ENCODE measurements at regions not wholly inside any gene's neighbourhood (a gene's known extent, or its start where the extent isn't known, plus 50 kb on each side); places are given as distances from the start of the nearest gene placed in this dataset.

DNA sequence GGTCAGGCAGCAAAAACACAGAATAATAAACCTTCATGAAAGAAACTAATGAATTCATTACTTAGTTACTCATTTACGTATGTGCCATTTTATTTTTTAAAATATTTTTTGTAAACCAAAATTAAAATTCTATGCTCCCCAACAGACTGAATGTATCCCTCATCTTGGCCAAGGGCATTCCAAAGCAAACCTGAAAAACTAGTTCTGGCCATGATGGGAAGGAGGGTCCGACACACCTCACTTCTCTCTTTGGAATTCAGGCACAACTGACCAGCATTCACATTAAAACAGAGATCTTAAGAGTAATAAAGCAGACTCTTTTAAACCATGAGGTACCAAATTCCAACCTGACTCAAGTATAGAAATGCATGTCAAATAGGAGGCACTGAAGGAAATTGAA lies 1576.9 kb upstream of the SPRY2 start:
- in situ Hi-C loops (cut with MboI; ENCODE audit: low pct_unique_long_range_greater_than_20kb, low sequenced_read_pairs, unreplicated experiment) = no loop called here
- TF ChIP-seq, protein P1, sequence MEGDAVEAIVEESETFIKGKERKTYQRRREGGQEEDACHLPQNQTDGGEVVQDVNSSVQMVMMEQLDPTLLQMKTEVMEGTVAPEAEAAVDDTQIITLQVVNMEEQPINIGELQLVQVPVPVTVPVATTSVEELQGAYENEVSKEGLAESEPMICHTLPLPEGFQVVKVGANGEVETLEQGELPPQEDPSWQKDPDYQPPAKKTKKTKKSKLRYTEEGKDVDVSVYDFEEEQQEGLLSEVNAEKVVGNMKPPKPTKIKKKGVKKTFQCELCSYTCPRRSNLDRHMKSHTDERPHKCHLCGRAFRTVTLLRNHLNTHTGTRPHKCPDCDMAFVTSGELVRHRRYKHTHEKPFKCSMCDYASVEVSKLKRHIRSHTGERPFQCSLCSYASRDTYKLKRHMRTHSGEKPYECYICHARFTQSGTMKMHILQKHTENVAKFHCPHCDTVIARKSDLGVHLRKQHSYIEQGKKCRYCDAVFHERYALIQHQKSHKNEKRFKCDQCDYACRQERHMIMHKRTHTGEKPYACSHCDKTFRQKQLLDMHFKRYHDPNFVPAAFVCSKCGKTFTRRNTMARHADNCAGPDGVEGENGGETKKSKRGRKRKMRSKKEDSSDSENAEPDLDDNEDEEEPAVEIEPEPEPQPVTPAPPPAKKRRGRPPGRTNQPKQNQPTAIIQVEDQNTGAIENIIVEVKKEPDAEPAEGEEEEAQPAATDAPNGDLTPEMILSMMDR (IDR thresholded peaks at IDR 0.05; ENCODE audit: extremely low read depth, insufficient read depth, missing control alignments) = no peak
- DNase-seq (ENCODE audit: low spot score) = no peak

DNA sequence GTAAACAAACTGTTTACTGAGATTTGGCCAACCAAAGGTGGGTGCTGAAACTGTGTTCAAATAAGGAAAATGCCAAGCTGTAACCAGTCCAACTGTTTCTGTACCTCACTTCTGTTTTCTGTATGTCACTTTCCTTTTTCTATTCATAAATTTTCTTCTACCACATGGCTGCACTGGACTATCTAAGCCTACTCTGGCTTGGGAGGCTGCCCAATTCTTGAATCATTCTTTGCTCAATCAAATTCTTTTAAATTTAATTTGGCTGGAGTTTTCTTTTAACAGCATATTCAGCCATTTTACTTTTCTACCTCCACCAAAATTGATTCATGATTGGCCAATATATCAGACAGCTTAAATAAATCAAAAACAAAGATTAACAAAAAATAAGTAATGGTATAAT lies 1575.5 kb upstream of the SPRY2 start:
- DNase-seq (ENCODE audit: low spot score) = no peak
- in situ Hi-C loops (cut with MboI; ENCODE audit: low pct_unique_long_range_greater_than_20kb, low sequenced_read_pairs, unreplicated experiment) = no loop called here
- TF ChIP-seq, protein P1 (IDR thresholded peaks at IDR 0.05; ENCODE audit: extremely low read depth, insufficient read depth, missing control alignments) = no peak

DNA sequence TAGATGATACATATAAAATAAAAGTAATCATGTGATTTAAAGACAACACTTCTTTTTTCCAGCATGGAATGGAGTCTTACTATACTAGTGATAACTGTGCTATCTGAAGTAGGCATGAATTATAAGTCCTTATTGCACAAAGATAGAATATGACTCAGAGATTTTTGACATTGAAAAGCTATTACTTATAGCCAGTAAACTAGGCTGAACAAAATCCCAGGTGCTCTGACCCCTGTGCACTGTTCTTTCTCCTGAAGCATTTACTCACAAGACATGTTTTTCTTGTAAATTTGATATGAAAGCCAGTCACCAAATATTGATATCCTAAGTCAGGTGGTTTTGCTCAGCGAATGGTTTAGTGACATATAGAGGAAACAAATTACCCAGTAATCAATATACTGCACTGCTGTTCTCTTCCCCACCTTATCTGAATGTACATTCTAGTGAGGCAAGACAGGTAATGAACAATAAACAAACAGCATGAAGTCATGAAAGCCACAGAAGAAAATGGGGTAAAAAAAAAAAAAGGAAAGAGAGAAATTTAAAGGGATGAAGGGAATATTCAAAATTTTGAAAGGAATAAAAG lies 1567.0 kb upstream of the SPRY2 start:
- in situ Hi-C loops (cut with MboI; ENCODE audit: low pct_unique_long_range_greater_than_20kb, low sequenced_read_pairs, unreplicated experiment) = no loop called here
- DNase-seq (ENCODE audit: low spot score) = no peak
- TF ChIP-seq, protein P1 (IDR thresholded peaks at IDR 0.05; ENCODE audit: extremely low read depth, insufficient read depth, missing control alignments) = no peak

DNA sequence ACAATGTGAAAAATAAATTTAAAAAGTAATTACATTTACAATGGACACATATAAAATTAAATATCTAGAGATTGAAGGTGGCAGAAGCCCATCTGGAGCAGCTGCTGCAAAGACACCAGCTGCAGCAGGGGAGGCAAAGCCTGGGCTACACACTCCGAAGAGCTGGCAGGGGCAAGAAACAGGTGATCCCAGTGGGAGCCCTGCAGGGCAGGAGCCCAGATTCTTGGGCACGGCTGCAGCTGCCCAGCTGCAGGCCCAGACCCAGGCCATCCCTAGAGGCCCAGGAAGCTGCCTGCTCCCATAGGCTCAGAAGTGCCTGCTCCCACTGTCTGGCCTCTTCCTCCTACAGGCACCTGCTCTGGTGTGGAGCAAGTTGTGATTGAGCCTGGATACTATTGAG lies 1547.9 kb upstream of the SPRY2 start:
- DNase-seq (ENCODE audit: low spot score) = no peak
- TF ChIP-seq, protein P1 (IDR thresholded peaks at IDR 0.05; ENCODE audit: extremely low read depth, insufficient read depth, missing control alignments) = no peak
- in situ Hi-C loops (cut with MboI; ENCODE audit: low pct_unique_long_range_greater_than_20kb, low sequenced_read_pairs, unreplicated experiment) = no loop called here

DNA sequence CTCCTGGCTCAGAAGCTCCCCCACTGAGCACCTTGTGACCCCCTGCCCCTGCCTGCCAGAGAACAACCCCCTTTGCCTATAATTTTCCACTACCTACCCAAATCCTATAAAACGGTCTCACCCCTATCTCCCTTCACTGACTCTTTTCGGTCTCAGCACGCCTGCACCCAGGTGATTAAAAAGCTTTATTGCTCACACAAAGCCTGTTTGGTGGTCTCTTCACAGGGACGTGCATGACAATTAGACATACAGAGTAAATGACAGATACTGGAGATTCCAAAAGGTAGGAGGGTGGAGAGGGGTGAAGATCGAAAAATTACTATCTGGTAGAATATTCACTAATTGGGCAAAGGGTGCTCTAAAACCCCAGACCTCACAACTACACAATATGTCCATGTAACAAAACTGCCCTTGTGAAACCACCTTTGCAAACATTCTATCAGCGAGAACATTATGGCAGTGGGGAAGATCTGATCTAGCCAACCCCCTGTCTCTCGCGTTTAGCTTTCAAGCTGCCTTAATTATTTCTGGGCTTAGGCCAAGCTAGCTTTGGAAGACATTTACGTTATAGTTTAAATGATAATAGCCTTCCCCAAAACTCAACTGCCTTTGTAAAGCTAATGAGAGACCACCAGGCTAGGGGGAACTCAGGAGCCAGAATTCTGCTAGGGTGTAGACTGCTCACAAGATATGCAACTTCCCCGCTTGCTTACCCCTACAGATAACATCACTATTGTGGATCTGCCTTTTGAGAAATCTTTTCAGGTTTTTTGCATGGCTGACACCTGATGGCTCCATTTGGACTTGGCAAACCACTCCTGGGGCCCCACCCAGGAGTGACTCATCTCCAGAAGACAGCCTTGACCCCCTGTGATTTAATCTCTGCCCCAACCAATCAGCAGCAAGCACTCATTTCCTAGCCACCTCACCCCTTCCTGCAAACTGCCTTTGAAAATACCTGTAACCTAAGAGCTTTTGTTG lies 1534.0 kb upstream of the SPRY2 start:
- in situ Hi-C loops (cut with MboI; ENCODE audit: low pct_unique_long_range_greater_than_20kb, low sequenced_read_pairs, unreplicated experiment) = loop anchor here (25.0 kb wide), 1 partner anchor 1688 kb away; no protein-coding TSS in a partner anchor
- TF ChIP-seq, protein P1 (IDR thresholded peaks at IDR 0.05; ENCODE audit: extremely low read depth, insufficient read depth, missing control alignments) = no peak
- no peak for DNase-seq (ENCODE audit: low spot score)

DNA sequence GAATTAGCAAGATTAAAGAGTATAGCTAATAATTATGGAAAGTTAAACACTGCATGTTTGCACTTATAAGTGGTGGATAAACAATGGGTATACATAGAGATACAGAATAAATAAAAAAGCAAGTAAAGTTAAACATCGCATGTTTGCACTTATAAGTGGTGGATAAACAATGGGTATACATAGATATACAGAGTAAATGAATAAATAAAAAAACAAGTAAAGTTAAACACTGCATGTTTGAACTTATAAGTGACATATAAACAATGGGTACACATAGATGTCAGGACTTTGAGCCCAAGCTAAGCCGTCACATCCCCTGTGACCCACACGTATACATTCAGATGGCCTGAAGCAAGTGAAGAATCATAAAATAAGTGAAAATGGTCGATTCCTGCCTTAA lies 1533.3 kb upstream of the SPRY2 start:
- in situ Hi-C loops (cut with MboI; ENCODE audit: low pct_unique_long_range_greater_than_20kb, low sequenced_read_pairs, unreplicated experiment) = loop anchor here (25.0 kb wide), 1 partner anchor 1687 kb away; no protein-coding TSS in a partner anchor
- TF ChIP-seq, protein P1 (IDR thresholded peaks at IDR 0.05; ENCODE audit: extremely low read depth, insufficient read depth, missing control alignments) = no peak
- no peak for DNase-seq (ENCODE audit: low spot score)
